22Rv1 (cell line): ENCODE measurements at regions not wholly inside any gene's neighbourhood (a gene's known extent, or its start where the extent isn't known, plus 50 kb on each side); places are given as distances from the start of the nearest gene placed in this dataset.

Experiments used
- H3K27ac ChIP-seq: fragments of 450-650 bp; 2 replicates; pipeline ENCODE4 v1.5.1; 2017
- ZFX ChIP-seq: fragments of 450-650 bp; IDR thresholded peaks from 2 replicates; pipeline ENCODE4 v1.6.1; 2017; ENCODE audit warnings: antibody characterized with exemption, borderline replicate concordance
- TF ChIP-seq, protein P1 (sequence below): fragments of 450-650 bp; IDR thresholded peaks from 2 replicates; pipeline ENCODE4 v1.5.1; 2017; ENCODE audit warnings: mild to moderate bottlenecking

DNA sequence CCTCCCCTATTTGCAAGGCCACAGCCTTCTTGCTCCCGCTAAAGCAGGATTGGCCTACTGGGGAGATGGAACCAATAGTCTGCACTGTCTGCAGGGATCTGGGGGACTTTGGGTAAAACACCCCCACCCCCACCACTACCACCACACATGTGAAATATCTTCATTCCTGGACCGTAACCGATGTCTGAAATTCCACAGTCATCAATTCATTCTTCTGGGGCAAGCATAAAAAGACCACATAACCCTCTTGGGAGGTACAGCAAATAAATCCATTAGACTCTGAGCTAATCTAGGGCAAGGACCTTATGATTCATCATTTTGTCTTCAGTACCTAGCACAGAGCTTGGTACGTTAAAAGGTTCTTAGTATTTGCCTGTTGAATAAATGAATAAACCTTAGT is 307.8 kb downstream of the GPAM start:
- no peak for TF ChIP-seq ZFX
- TF ChIP-seq, protein P1, sequence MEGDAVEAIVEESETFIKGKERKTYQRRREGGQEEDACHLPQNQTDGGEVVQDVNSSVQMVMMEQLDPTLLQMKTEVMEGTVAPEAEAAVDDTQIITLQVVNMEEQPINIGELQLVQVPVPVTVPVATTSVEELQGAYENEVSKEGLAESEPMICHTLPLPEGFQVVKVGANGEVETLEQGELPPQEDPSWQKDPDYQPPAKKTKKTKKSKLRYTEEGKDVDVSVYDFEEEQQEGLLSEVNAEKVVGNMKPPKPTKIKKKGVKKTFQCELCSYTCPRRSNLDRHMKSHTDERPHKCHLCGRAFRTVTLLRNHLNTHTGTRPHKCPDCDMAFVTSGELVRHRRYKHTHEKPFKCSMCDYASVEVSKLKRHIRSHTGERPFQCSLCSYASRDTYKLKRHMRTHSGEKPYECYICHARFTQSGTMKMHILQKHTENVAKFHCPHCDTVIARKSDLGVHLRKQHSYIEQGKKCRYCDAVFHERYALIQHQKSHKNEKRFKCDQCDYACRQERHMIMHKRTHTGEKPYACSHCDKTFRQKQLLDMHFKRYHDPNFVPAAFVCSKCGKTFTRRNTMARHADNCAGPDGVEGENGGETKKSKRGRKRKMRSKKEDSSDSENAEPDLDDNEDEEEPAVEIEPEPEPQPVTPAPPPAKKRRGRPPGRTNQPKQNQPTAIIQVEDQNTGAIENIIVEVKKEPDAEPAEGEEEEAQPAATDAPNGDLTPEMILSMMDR: no peak
- no peak overlapping the region for H3K27ac ChIP-seq

DNA sequence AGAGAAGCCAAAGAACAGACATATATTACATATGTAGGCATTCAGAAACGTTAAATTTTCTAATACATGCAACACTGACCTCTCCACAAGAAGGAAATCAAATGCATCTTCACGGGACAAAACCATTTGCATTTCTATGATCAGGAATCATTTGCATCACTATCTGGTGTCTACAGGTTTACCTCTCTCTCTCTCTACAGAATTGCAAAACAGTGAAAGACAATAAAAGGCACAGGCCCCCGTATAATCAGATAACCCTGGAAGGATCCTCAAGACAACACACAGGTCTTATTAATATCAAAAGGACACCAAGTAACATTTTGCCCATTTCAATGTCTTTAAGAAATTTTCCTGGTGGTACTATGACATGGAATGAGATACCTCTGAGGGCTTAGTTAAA is 306.3 kb downstream of the GPAM start:
- TF ChIP-seq, protein P1: no peak
- no peak for TF ChIP-seq ZFX
- no peak overlapping the region for H3K27ac ChIP-seq

DNA sequence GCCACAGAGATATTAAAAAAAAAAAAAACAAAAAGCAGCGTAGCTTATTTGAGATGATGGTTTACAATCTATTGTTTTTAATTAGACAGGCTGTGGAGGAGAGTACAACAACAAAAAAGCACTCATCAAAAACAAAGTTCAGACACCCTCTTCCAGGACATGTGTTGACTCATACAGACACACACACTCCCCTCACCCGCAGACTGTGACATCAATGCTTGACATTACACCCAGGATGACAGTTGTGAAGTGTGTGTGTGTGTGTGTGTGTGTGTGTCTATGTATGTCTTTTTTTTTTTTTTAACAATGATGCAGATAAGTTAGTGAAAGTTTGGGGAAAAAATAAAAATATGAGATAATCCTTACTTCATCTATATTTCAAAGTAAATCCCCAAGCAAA is 303.6 kb downstream of the GPAM start:
- TF ChIP-seq ZFX: no peak
- TF ChIP-seq, protein P1: no peak
- no peak overlapping the region for H3K27ac ChIP-seq

DNA sequence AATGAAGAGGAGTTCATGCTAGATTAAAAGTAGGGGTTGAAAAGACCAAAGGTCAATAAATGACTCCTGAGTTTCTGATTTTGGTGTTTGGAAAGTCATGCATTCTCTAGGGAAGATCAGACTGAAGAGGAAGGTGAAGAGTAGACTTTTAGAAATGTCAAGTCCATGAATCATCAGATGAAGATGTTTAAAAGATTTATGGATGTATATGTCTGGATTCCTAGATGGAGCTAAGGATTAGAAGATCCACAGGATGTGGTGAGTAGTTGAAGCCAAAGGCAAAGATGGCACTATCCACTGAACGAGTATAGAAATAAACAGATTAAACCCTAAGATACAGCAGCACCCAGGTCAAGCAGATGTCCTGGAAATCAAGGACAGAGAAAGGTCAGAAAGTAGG is 298.5 kb downstream of the GPAM start:
- TF ChIP-seq, protein P1: no peak
- no peak for TF ChIP-seq ZFX
- no peak overlapping the region for H3K27ac ChIP-seq

DNA sequence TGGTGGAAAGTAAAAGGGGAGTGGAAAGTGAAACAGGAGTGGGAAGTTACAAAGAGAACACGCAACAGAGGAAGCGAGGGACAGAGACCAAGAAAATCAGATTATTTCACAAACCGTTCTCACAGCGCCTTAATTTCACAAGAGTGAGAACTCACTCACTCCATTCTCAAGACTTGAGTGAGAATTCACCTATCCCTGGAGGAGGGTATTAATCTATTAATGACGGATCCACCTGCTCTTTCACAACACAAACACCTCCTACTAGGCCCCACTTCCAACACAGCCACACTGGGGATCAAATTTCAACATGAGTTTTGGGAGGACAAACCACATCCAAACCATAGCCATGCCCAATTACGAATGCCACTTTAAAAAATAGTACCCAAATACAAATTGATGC is 297.6 kb downstream of the GPAM start:
- TF ChIP-seq ZFX: no peak
- TF ChIP-seq, protein P1: no peak
- H3K27ac ChIP-seq: no peak overlapping the region

DNA sequence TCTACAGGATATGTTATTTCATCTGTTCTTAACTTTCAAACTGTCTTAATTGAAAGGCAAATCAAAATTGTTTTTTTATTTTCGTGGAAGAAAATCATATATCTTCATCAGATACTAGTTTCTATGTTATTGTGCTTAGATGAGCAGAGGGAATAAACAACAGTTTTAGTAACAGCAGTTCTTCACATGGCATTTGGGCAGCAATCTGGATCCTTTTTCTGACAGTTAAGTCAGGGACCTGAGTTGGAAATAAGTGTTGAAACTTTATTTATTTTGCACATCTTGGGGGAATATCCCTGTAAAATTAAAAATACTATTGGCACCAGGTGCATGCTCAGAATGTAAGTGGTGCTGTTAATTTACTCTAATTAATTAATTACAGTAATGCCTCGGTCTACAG is 296.3 kb downstream of the GPAM start:
- TF ChIP-seq, protein P1: no peak
- no peak for TF ChIP-seq ZFX
- H3K27ac ChIP-seq: no peak overlapping the region

DNA sequence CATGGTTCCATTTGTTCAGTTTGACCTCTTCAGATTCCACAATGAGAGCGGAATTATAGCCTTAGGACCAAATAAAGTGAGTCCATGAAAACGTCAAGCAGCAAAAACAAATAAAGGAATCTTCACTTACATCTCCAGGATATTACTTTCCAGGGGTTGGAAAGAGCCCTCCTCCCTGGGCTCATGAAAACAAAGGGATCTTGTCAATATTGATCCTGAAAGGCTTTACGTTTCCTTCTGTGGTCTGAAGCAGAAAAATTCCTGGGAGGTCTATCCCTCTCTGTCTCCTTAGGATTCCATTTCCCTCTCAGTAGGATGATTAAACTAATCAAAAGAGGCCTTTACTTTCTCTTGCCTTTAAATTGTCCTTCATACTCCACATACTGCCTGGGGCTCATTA is 293.5 kb downstream of the GPAM start:
- no peak for TF ChIP-seq ZFX
- TF ChIP-seq, protein P1: no peak
- H3K27ac ChIP-seq: no peak overlapping the region
